GM12892 (cell line): ENCODE measurements at regions not wholly inside any gene's neighbourhood (a gene's known extent, or its start where the extent isn't known, plus 50 kb on each side); places are given as distances from the start of the nearest gene placed in this dataset.
"Not testable (repeated sequence)": the region's sequence is repeated elsewhere in the genome, so short reads cannot be mapped to it uniquely, and the experiment has no call there.

Experiments used
- POLR2A ChIP-seq: IDR thresholded peaks from 2 replicates; pipeline ENCODE4 v1.6.1; 2011; ENCODE audit warnings: low read depth, low read length, control low read depth
- POLR2AphosphoS5 ChIP-seq: IDR thresholded peaks from 2 replicates; pipeline ENCODE4 v1.6.1; 2011; ENCODE audit warnings: low read depth, low read length, control low read depth

- not testable (repeated sequence) for TF ChIP-seq POLR2AphosphoS5, POLR2A
Measured at GRCh38 chr3:82620744-82621143, 859.3 kb upstream of the GBE1 start.
